GM23248 (cell line): ENCODE measurements at regions not wholly inside any gene's neighbourhood (a gene's known extent, or its start where the extent isn't known, plus 50 kb on each side); places are given as distances from the start of the nearest gene placed in this dataset.

ENCODE experiments used
- EZH2 ChIP-seq: fragments of 200-600 bp; sonication (generic); IDR thresholded peaks from 2 replicates; pipeline ENCODE4 v1.6.1; 2018; ENCODE audit warnings: antibody characterized with exemption, mild to moderate bottlenecking; ENCODE audit not compliant: insufficient read depth, poor library complexity, severe bottlenecking
- EZH2phosphoT487 ChIP-seq: fragments of 200-600 bp; sonication (generic); IDR thresholded peaks from 2 replicates; pipeline ENCODE4 v1.6.1; 2018; ENCODE audit warnings: antibody characterized with exemption, moderate library complexity, mild to moderate bottlenecking, low read depth; ENCODE audit not compliant: insufficient read depth

DNA sequence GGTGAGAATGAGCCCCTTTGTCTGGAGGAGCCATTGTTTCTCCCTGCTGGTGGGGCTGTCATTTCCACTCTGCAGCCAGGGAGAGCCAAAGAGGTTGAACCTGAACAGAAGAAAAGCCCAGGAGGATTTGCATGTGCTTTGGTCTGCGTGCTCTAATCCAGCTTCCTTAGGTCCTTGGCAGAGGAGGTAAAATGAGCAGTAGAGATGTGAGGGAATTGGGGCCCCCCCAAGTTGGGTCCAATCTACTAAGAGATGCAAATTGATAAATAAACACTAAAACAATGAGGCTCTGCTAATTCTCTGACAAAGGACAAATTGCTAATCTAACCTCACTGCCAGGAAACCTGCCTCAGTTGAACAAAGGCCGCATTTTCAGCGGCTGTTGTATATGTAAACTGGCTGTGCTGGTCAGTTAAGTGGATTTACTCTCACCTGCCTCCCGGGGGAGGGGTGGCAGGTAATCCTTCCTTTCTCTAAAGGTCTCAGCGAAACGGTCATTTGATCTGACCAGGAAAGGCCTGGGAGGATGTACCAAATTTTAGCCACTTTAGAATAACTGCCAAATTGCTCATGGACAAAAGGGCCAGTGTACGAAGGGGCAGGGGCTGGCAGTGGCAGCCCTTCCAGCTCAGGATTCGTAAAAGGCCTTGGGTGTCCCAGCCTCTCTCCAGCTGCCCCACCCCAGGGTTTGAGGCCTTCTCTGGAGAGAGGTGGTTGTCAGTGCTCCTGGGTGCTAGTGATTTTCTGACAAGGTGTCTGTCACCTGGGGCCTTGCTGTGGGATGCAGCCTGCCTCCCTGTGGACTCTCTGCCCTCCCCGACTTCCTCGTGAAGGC is 193.6 kb downstream of the MIB1 start:
- TF ChIP-seq EZH2 (no peak), EZH2phosphoT487 (no peak)
